Activated naive CD4-positive, alpha-beta T cell treated with anti-CD3 and anti-CD28 coated beads for 36 hours (primary cell): ENCODE measurements at regions not wholly inside any gene's neighbourhood (a gene's known extent, or its start where the extent isn't known, plus 50 kb on each side); places are given as distances from the start of the nearest gene placed in this dataset.
"Not testable (repeated sequence)": the region's sequence is repeated elsewhere in the genome, so short reads cannot be mapped to it uniquely, and the experiment has no call there.

ENCODE experiments used
- CTCF ChIA-PET: fragments of 350-600 bp; sonication (Branson Sonifier 250); formaldehyde crosslinking; loops from one replicate; lab custom pipeline; 2021; ENCODE audit warnings: antibody characterized with exemption; lab: Charles Lee
- DNase-seq: peaks from one replicate; pipeline ENCODE4 v3.0.0-alpha.2; 2020
- H3K27ac Mint-ChIP-seq: one replicate; pipeline ENCODE4 v1.8.0; 2021; ENCODE audit warnings: mild to moderate bottlenecking, mixed read lengths
- H3K27me3 Mint-ChIP-seq: one replicate; pipeline ENCODE4 v1.8.0; 2021; ENCODE audit warnings: low read depth, mixed read lengths
- H3K36me3 Mint-ChIP-seq: one replicate; pipeline ENCODE4 v1.8.0; 2021; ENCODE audit warnings: low read depth, mixed read lengths
- H3K4me1 Mint-ChIP-seq: one replicate; pipeline ENCODE4 v1.8.0; 2021; ENCODE audit warnings: low read depth, mixed read lengths
- H3K4me3 Mint-ChIP-seq: one replicate; pipeline ENCODE4 v1.8.0; 2021; ENCODE audit warnings: mild to moderate bottlenecking, moderate library complexity, mixed read lengths
- H3K9me3 Mint-ChIP-seq: one replicate; pipeline ENCODE4 v1.8.0; 2021; ENCODE audit warnings: mixed read lengths
- intact Hi-C: fragments of 100-400 bp; cut with micrococcal nuclease; formaldehyde crosslinking; loops from one replicate; pipeline ENCODE4 v1.15.1; 2023

- H3K4me3 Mint-ChIP-seq, result no peak overlapping the region
- H3K36me3 Mint-ChIP-seq, result no peaks in the 10 kb centered on the region
- H3K27ac Mint-ChIP-seq, result no peak overlapping the region
- intact Hi-C loops, result no loop called here
- no peaks in the 10 kb centered on the region for H3K4me1 Mint-ChIP-seq
- no peak for DNase-seq
- H3K27me3 Mint-ChIP-seq, result no peaks in the 10 kb centered on the region
- CTCF ChIA-PET, result interaction anchor here (0.8 kb wide), 1 partner anchor 570 kb away, joined by 3 read pairs; no protein-coding TSS in a partner anchor
- no peaks in the 10 kb centered on the region for H3K9me3 Mint-ChIP-seq
Measured at GRCh38 chr4:71081192-71081591, 87.7 kb downstream of the DCK start.

DNA sequence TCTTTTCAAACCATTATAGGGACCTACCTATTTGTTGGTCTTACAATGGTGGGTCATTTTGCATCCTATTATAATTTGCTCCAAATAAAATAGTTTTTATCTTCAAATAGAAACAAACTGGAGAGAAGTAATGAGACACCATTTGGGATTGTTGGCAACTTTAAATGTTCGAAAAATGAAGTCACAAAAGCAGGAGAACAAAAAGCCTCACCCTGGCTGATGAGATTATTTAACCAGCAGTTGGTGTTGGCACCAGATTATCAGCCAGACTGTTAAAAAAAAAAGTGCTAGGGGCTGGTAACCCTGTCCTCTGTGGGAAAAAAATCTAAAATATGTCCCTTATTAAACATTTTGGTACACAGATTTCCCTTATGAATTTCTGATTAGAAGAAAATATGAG is 100.3 kb downstream of the DCK start:
- CTCF ChIA-PET, result interaction anchor here (0.6 kb wide), 1 partner anchor 10 kb away, joined by 3 read pairs; no protein-coding TSS in a partner anchor
- H3K36me3 Mint-ChIP-seq, result no peaks in the 10 kb centered on the region
- no peak overlapping the region for H3K4me3 Mint-ChIP-seq
- H3K4me1 Mint-ChIP-seq, result peaks cover 9% of the 10 kb centered on the region
- intact Hi-C loops, result no loop called here
- no peaks in the 10 kb centered on the region for H3K9me3 Mint-ChIP-seq
- DNase-seq, result no peak
- no peaks in the 10 kb centered on the region for H3K27me3 Mint-ChIP-seq
- H3K27ac Mint-ChIP-seq, result no peak overlapping the region

- no peaks in the 10 kb centered on the region for H3K27me3 Mint-ChIP-seq
- H3K4me1 Mint-ChIP-seq, result peaks cover 9% of the 10 kb centered on the region
- H3K9me3 Mint-ChIP-seq, result no peaks in the 10 kb centered on the region
- CTCF ChIA-PET, result interaction anchor here (0.6 kb wide), 1 partner anchor 10 kb away, joined by 3 read pairs; no protein-coding TSS in a partner anchor
- no peak for DNase-seq
- no peak overlapping the region for H3K4me3 Mint-ChIP-seq
- H3K36me3 Mint-ChIP-seq, result no peaks in the 10 kb centered on the region
- no peak overlapping the region for H3K27ac Mint-ChIP-seq
- intact Hi-C loops, result no loop called here
Measured at GRCh38 chr4:71094201-71094600, 100.8 kb downstream of the DCK start.

DNA sequence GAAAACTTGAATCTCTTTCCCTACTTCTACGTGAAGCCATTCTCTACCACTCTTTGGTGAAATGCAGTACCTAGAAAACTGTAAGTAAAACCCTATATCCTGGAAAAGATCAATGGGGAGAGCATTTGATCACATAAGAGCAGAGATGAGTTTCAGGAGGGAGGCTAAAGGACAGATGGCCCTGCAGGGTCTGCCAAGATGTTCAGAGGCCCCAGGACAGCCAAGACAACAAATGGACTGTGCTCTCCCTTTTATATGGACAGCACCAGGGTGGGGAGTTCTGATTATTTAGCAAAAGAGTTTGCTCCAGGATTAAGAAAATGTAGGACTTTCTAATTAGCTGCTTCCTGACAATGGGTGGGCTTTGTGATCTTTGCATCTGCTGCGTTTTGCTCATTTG is 101.7 kb downstream of the DCK start:
- H3K36me3 Mint-ChIP-seq, result no peaks in the 10 kb centered on the region
- H3K4me3 Mint-ChIP-seq, result no peak overlapping the region
- H3K27ac Mint-ChIP-seq, result no peak overlapping the region
- intact Hi-C loops, result no loop called here
- H3K27me3 Mint-ChIP-seq, result peaks cover 2% of the 10 kb centered on the region
- CTCF ChIA-PET, result interaction anchor here (1.2 kb wide), 1 partner anchor 13 kb away, joined by 4 read pairs; no protein-coding TSS in a partner anchor
- H3K9me3 Mint-ChIP-seq, result no peaks in the 10 kb centered on the region
- H3K4me1 Mint-ChIP-seq, result peaks cover 9% of the 10 kb centered on the region
- no peak for DNase-seq

DNA sequence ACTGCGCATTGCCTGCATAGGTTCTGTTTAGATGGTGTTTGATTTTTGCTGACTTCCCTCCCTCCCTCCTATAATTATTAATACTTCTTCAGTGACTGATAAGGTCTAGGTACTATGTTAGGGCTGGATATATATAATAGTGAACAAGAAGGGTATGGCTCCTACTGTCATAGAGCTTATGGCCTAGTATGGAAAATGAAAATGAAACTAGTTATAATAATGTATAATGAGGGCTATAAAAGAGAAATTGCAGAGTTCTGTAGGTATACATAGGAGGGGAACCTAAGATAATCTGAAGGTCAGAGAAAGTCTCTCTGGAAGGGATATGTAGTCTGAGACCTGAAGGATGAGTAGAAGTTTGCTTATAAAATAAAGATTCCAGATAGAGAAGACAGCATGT is 102.1 kb downstream of the DCK start:
- Mint-ChIP-seq H3K27ac (no peak overlapping the region), H3K4me3 (no peak overlapping the region)
- intact Hi-C loops, result no loop called here

DNA sequence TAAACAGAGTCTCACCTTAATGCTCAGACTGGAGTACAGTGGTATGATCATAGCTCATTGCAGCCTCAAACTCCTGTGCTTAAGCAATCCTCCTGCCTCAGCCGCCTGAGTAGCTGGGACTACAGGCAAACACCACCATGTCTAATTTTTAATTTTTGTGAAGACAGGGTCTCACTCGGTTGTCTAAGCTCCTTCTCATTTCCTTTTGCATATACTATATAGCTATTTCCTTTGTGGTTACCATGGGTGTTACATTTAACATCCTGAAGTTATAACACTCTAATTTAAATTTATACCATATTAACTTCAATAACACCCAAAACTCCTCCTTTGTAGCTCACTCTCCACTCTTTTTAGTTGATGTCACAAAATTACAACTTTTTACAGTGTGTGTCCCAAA is 114.3 kb downstream of the DCK start:
- intact Hi-C loops, result no loop called here
- no peak for DNase-seq
- Mint-ChIP-seq H3K27ac (no peak overlapping the region), H3K9me3 (no peaks in the 10 kb centered on the region), H3K4me1 (peaks cover 27% of the 10 kb centered on the region), H3K36me3 (no peaks in the 10 kb centered on the region), H3K27me3 (no peaks in the 10 kb centered on the region), H3K4me3 (no peak overlapping the region)
- CTCF ChIA-PET, result interaction anchor here (0.6 to 1.1 kb wide), 3 partner anchors 13 to 786 kb away, joined by 3 to 4 read pairs (median 3); no protein-coding TSS in a partner anchor

More for the DNA sequence above, 102.1 kb downstream of the DCK start:
- no peak for DNase-seq
- H3K36me3 Mint-ChIP-seq, result no peaks in the 10 kb centered on the region
- CTCF ChIA-PET, result interaction anchor here (1.2 kb wide), 1 partner anchor 12 kb away, joined by 4 read pairs; no protein-coding TSS in a partner anchor
- H3K27me3 Mint-ChIP-seq, result peaks cover 3% of the 10 kb centered on the region
- peaks cover 9% of the 10 kb centered on the region for H3K4me1 Mint-ChIP-seq
- H3K9me3 Mint-ChIP-seq, result no peaks in the 10 kb centered on the region

GRCh38 chr4:71110499-71110898 is 117.0 kb downstream of the DCK start:
- intact Hi-C loops, result no loop called here
- Mint-ChIP-seq H3K27ac (no peak overlapping the region), H3K9me3 (no peaks in the 10 kb centered on the region), H3K4me3 (no peak overlapping the region), H3K4me1 (peaks cover 27% of the 10 kb centered on the region), H3K27me3 (no peaks in the 10 kb centered on the region), H3K36me3 (no peaks in the 10 kb centered on the region)
- CTCF ChIA-PET, result no interaction called here
- DNase-seq, result no peak

DNA sequence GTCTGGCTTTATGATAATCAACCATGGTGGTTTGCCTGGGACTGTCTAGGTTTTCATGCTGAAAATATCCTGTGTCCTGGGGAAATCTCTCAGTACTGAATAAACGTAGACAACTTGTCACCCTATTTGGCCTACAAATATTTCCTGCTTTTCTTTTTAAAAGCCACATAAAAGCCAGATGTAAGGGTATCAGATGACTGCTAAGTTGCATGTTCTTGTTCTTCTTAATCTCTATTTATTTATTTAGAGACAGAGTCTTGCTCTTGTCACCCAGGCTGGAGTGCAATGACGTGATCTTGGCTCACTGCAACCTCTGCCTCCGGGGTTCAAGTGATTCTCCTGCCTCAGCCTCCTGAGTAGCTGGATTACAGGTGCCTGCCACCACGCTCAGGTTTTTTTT is 117.7 kb downstream of the DCK start:
- DNase-seq, CTCF ChIA-PET, H3K36me3 Mint-ChIP-seq, H3K9me3 Mint-ChIP-seq, H3K4me3 Mint-ChIP-seq, intact Hi-C loops, H3K27ac Mint-ChIP-seq, H3K27me3 Mint-ChIP-seq: not testable (repeated sequence)
- H3K4me1 Mint-ChIP-seq, result peaks cover 27% of the 10 kb centered on the region

- Mint-ChIP-seq H3K27ac (no peak overlapping the region), H3K4me3 (no peak overlapping the region), H3K36me3 (no peaks in the 10 kb centered on the region), H3K27me3 (no peaks in the 10 kb centered on the region), H3K4me1 (peaks cover 15% of the 10 kb centered on the region), H3K9me3 (no peaks in the 10 kb centered on the region)
- intact Hi-C loops, result no loop called here
- CTCF ChIA-PET, result no interaction called here
- DNase-seq, result no peak
Measured at GRCh38 chr4:71113294-71113693, 119.8 kb downstream of the DCK start.

DNA sequence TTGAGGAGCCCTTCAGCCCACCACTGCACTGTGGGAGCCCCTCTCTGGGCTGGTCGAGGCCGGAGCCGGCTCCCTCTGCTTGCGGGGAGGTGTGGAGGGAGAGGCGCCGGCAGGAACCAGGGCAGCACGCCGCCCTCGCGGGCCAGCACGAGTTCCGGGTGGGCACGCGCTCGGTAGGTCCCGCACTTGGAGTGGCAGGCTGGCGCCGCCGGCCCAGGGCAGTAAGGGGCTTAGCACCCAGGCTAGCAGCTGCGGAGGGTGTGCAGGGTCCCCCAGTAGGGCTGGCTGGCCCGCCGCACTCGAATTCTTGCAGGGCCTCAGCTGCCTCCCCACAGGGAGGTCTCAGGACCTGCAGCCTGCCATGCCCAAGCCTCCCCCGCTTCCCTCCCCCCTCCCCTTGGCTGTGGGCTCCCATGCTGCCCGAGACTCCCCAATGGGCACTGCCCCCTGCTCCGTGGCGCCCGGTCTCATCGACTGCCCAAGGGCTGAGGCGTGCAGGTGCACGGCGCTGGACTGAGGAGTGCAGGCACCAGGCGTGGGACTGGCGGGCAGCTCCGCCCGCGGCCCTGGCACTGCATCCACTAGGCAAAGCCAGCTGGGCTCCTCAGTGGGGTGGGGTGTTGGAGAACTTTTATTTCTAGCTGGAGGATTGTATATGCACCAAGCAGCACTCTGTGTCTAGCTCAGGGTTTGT is 127.5 kb downstream of the DCK start:
- no peak for DNase-seq
- H3K27ac Mint-ChIP-seq, result no peak overlapping the region
- no peaks in the 10 kb centered on the region for H3K9me3 Mint-ChIP-seq
- H3K27me3 Mint-ChIP-seq, result peaks cover 6% of the 10 kb centered on the region
- H3K4me1 Mint-ChIP-seq, result no peaks in the 10 kb centered on the region
- CTCF ChIA-PET, result no interaction called here
- no peak overlapping the region for H3K4me3 Mint-ChIP-seq
- intact Hi-C loops, result no loop called here
- H3K36me3 Mint-ChIP-seq, result no peaks in the 10 kb centered on the region

DNA sequence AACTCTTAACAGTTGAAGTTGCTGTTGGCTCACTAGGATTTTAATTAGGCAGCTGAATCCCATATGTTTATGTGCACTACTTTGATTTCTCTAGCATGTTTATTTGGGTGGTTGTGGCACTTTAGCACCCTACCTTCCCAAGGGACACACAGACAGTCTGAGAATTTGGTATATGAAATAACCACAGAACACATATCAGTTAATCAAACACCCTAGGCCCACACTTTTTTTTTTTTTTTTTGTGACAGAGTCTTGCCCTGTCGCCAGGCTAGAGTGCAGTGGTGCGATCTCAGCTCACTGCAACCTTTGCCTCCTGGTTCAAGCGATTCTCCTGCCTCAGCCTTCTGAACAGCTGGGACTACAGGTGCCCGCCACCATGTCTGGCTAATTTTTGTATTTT is 130.5 kb downstream of the DCK start:
- Mint-ChIP-seq H3K36me3 (no peaks in the 10 kb centered on the region), H3K27me3 (peaks cover 6% of the 10 kb centered on the region), H3K27ac (no peak overlapping the region), H3K9me3 (no peaks in the 10 kb centered on the region), H3K4me1 (no peaks in the 10 kb centered on the region), H3K4me3 (no peak overlapping the region)
- CTCF ChIA-PET, result interaction anchor here (0.6 kb wide), 1 partner anchor 332 kb away, joined by 5 read pairs; no protein-coding TSS in a partner anchor
- DNase-seq, result no peak
- intact Hi-C loops, result no loop called here

DNA sequence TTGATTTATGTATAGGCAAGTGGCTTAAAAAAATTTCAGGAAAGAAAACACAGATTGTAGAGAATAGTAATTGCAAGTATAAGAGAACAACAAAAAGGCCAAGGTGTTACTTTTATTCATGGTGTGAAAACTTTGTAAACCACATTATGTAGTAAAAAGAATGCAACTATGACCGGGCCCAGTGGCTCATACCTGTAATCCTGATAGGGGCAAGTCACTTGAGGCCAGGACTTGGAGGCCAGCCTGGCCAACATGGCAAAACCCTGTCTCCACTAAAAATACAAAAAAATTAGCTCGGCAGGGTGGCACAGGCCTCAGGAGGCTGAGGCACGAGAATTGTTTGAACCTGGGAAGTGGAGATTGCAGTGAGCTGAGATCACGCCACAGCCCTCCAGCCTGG is 131.7 kb downstream of the DCK start:
- no peaks in the 10 kb centered on the region for H3K4me1 Mint-ChIP-seq
- CTCF ChIA-PET, result interaction anchor here (0.6 kb wide), 1 partner anchor 457 kb away, joined by 4 read pairs; no protein-coding TSS in a partner anchor
- no peaks in the 10 kb centered on the region for H3K9me3 Mint-ChIP-seq
- H3K27me3 Mint-ChIP-seq, result peaks cover 6% of the 10 kb centered on the region
- H3K27ac Mint-ChIP-seq, result no peak overlapping the region
- no peaks in the 10 kb centered on the region for H3K36me3 Mint-ChIP-seq
- no peak for DNase-seq
- H3K4me3 Mint-ChIP-seq, result no peak overlapping the region
- intact Hi-C loops, result no loop called here

DNA sequence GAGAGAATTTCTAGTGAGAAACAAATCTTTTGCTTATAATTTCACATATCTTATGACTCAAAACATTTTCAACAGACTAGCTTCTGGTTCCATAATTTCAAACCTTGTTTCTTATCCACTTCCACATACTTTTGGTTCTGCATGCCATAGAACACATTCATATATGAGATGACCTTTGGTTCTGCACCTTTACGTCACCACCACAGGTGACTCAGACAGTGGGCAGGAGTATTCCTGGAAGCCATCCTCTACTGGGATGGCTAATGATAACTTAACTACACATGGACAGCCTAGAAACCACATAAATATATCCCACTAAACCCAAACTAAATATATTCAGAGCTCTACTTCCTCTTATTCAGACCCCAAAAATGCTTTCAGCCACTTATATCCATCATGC is 133.3 kb downstream of the DCK start:
- Mint-ChIP-seq H3K27me3 (peaks cover 5% of the 10 kb centered on the region), H3K4me3 (no peak overlapping the region), H3K36me3 (no peaks in the 10 kb centered on the region), H3K27ac (no peak overlapping the region), H3K9me3 (no peaks in the 10 kb centered on the region), H3K4me1 (no peaks in the 10 kb centered on the region)
- no peak for DNase-seq
- CTCF ChIA-PET, result interaction anchor here (1.1 kb wide), 1 partner anchor 58 kb away, joined by 3 read pairs; no protein-coding TSS in a partner anchor
- intact Hi-C loops, result no loop called here
